ENCODE measurements at regions not wholly inside any gene's neighbourhood (a gene's known extent, or its start where the extent isn't known, plus 50 kb on each side); places are given as distances from the start of the nearest gene placed in this dataset.

DNA sequence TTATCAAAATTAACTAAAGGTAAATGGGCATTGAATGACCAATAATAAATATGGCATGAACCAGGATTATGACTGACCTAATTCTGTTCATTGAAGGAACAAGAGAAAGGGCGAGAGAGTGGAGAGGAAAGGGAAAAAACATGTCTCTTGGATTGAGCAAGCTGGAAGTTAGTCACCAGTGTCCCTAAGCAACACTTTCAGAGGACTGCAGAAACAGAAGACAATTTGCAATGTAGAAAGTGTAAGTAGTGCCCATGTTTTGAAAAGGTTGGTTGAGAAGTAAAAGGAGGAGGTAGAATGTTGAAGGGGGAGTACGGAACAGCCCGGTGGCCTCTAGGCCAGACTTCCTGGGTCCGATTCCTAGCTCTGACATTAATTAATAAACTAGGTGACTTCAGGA lies 94.6 kb downstream of the FAS start:
- H3K4me1 Mint-ChIP-seq (ENCODE audit: low read depth), result peaks cover 11% of the 10 kb centered on the region
- peak; percentile 24 for ATAC-seq

GRCh38 chr10:89082086-89082485 lies 91.5 kb downstream of the FAS start:
- TF ChIP-seq, protein P1, sequence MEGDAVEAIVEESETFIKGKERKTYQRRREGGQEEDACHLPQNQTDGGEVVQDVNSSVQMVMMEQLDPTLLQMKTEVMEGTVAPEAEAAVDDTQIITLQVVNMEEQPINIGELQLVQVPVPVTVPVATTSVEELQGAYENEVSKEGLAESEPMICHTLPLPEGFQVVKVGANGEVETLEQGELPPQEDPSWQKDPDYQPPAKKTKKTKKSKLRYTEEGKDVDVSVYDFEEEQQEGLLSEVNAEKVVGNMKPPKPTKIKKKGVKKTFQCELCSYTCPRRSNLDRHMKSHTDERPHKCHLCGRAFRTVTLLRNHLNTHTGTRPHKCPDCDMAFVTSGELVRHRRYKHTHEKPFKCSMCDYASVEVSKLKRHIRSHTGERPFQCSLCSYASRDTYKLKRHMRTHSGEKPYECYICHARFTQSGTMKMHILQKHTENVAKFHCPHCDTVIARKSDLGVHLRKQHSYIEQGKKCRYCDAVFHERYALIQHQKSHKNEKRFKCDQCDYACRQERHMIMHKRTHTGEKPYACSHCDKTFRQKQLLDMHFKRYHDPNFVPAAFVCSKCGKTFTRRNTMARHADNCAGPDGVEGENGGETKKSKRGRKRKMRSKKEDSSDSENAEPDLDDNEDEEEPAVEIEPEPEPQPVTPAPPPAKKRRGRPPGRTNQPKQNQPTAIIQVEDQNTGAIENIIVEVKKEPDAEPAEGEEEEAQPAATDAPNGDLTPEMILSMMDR (IDR thresholded peaks at IDR 0.05), result no peak
- H3K9me3 Mint-ChIP-seq, result no peaks in the 10 kb centered on the region
- H3K27ac Mint-ChIP-seq, result no peak overlapping the region
- intact Hi-C loops (cut with micrococcal nuclease), result loop anchor here (10.0 kb wide), 1 partner anchor 83 kb away; no protein-coding TSS in a partner anchor
- H3K4me1 Mint-ChIP-seq (ENCODE audit: low read depth), result peaks cover 11% of the 10 kb centered on the region
- ATAC-seq (no peak), DNase-seq (no peak)
- no peak overlapping the region for H3K4me3 Mint-ChIP-seq
- POLR2A ChIA-PET, result no interaction called here
- no peaks in the 10 kb centered on the region for H3K27me3 Mint-ChIP-seq
- CTCF ChIA-PET, result interaction anchor here (0.7 kb wide), 1 partner anchor 53 kb away, joined by 3 read pairs; no protein-coding TSS in a partner anchor
- no peaks in the 10 kb centered on the region for H3K36me3 Mint-ChIP-seq (ENCODE audit: low read depth)

More for the DNA sequence above, 94.6 kb downstream of the FAS start:
- DNase-seq, result no peak
- no peaks in the 10 kb centered on the region for H3K27me3 Mint-ChIP-seq
- ChIA-PET POLR2A (interaction anchor here (0.5 to 1.1 kb wide), 2 partner anchors 52 to 94 kb away, joined by 3 read pairs; no protein-coding TSS in a partner anchor), CTCF (interaction anchor here (1.5 kb wide), 1 partner anchor 55 kb away, joined by 7 read pairs; no protein-coding TSS in a partner anchor)
- TF ChIP-seq, protein P1 (IDR thresholded peaks at IDR 0.05), result no peak
- H3K36me3 Mint-ChIP-seq (ENCODE audit: low read depth), result no peaks in the 10 kb centered on the region
- no peak overlapping the region for H3K27ac Mint-ChIP-seq
- no peak overlapping the region for H3K4me3 Mint-ChIP-seq
- no peaks in the 10 kb centered on the region for H3K9me3 Mint-ChIP-seq
- intact Hi-C loops (cut with micrococcal nuclease), result loop anchor here (10.0 kb wide), 1 partner anchor 80 kb away; no protein-coding TSS in a partner anchor

DNA sequence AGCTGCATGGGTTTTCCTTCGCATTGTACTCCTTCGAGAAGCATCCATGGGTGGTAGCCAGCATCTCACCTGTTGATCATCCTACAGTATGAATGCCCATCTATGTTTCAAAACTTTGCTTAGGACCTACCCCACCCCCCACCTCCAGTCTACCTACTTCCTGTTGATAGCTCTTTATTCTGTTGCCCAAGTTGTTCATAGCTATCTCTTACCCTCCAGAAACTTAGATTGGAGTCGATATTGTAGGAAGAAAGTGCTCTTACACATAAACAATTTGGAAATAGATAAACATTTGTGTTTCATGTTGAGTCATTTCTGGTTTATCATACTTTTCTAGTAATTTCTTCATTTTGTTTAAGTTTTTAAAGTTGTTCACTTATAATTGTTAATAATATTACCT lies 90.1 kb downstream of the FAS start:
- POLR2A ChIA-PET, result interaction anchor here (0.7 to 1.0 kb wide), 2 partner anchors 183 to 333 kb away, joined by 3 to 4 read pairs; no protein-coding TSS in a partner anchor
- Mint-ChIP-seq H3K4me1 (ENCODE audit: low read depth) (peaks cover 23% of the 10 kb centered on the region), H3K27ac (no peak overlapping the region), H3K27me3 (no peaks in the 10 kb centered on the region), H3K36me3 (ENCODE audit: low read depth) (no peaks in the 10 kb centered on the region), H3K4me3 (no peak overlapping the region), H3K9me3 (no peaks in the 10 kb centered on the region)
- ATAC-seq (no peak), DNase-seq (no peak)
- intact Hi-C loops (cut with micrococcal nuclease), result loop anchor here (10.0 kb wide), 1 partner anchor 84 kb away; no protein-coding TSS in a partner anchor
- CTCF ChIA-PET, result interaction anchor here (1.0 to 2.1 kb wide), 3 partner anchors 51 to 137 kb away, joined by 3 to 8 read pairs (median 5); partner anchors contain the start of gene FAS
- TF ChIP-seq, protein P1 (IDR thresholded peaks at IDR 0.05), result no peak

DNA sequence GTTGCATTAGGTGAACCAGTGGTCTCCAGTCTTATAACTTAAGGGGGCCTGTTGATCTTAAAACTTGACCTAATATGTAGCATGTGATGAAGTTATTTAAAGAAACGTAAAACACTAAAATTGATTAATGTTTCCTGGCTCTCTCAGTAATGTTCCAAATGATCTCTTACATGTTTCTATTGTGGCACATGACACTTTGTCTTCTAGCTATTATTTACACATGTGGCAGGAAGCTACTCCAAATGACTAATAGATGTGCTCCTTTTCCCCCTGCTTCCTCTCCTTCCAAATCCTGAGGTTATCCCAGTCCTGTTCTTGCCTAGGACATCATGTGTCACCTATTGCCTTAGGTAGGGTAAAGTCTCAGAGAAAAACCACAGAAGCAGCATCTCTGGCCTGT lies 89.4 kb downstream of the FAS start:
- Mint-ChIP-seq H3K4me1 (ENCODE audit: low read depth) (peaks cover 23% of the 10 kb centered on the region), H3K27me3 (no peaks in the 10 kb centered on the region), H3K27ac (no peak overlapping the region), H3K36me3 (ENCODE audit: low read depth) (no peaks in the 10 kb centered on the region), H3K4me3 (no peak overlapping the region), H3K9me3 (no peaks in the 10 kb centered on the region)
- ChIA-PET CTCF (interaction anchor here (0.8 to 2.1 kb wide), 4 partner anchors 22 to 138 kb away, joined by 3 to 8 read pairs (median 4); partner anchors contain the start of gene FAS), POLR2A (no interaction called here)
- no peak for DNase-seq
- no peak for ATAC-seq
- TF ChIP-seq, protein P1 (IDR thresholded peaks at IDR 0.05), result no peak
- intact Hi-C loops (cut with micrococcal nuclease), result loop anchor here (10.0 kb wide), 1 partner anchor 85 kb away; no protein-coding TSS in a partner anchor
